Umbilical cord (tissue), 1 donor: ENCODE measurements at regions not wholly inside any gene's neighbourhood (a gene's known extent, or its start where the extent isn't known, plus 50 kb on each side); places are given as distances from the start of the nearest gene placed in this dataset.
"Not testable (repeated sequence)": the region's sequence is repeated elsewhere in the genome, so short reads cannot be mapped to it uniquely, and the experiment has no call there.

Source experiments
- DNase-seq: peaks from one replicate; pipeline ENCODE4 v3.0.0-alpha.2; 2015; ENCODE audit warnings: low spot score

DNA sequence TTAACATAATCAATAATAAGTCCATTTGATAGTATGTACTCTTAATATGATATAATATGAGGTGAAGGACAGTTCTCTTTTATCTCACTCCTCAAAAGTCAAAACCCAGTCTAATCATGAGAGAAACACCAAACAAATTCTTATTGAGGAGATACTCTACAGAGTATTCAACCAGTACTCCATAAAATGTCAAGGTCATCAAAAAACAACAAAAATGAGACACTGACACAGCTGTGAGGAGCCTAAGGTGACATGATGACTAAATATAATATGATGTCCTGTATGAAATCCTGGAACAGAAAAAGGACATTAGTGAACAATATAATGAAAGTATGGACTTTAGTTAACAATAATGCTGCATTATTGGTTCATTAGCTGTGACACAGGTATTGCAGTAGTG lies 675.1 kb downstream of the HTR1B start:
- no peak for DNase-seq

- DNase-seq = no peak
Measured at GRCh38 chr6:76779068-76779467, 684.2 kb downstream of the HTR1B start.

- DNase-seq = no peak
Measured at GRCh38 chr6:76776876-76777275, 686.4 kb downstream of the HTR1B start.

DNA sequence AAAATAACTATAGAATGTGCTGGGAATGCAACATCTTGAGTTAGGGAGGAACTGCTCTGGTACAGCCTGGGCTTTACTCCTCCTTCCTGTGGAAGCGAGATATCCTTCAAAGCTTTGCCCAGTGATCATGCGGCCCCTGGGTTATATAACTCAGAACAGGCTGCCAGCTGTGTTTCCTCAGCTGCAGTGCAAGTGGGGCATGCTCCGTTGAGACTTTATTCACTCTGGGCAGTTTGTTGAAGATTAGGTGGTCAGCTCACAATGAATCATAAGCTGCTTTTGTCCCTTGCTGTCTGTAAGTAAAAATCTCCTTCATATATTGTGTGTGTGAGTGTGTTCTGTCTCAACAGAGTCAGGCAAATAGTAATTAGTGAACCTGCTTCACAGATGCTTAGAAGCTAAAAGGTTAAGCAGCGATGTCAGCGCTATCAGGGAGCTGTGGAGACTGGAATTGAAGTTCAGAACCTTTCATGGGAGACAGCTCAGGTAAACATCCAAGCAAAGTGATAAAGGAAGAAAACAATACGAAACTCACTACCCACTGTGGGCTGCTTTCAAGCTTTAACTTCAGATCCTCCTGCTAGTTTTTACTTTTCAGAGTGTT lies 688.4 kb downstream of the HTR1B start:
- DNase-seq = peak; percentile 87

GRCh38 chr6:76772951-76773350 lies 690.3 kb downstream of the HTR1B start:
- no peak for DNase-seq

DNA sequence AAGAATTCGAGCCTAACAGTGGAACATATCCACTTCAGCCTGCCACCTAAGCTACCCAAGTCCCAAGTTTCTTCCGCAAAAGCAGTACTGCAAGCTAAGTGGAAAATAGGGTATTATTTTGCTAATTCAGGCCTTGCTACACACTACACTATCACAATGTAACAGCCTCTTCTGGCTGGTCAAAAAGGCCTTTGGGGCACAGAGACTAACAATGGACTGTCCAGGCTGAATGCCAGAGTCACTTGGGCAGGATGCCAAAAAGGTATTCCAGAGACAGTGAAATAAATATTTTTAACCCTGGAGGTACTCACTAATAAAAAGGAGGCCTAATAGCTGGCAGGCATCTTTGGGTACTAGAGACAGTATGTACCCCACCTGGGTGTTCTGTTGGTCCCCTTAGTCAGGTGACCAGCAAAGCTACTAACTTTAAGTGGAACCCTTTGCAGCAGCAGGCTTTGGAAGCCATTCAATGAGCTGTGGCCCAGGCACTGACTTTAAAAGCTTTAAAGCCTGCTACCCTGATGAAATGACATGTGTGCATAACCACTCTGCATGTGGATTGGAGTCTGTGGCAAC lies 692.1 kb downstream of the HTR1B start:
- DNase-seq = peak; percentile 18

DNA sequence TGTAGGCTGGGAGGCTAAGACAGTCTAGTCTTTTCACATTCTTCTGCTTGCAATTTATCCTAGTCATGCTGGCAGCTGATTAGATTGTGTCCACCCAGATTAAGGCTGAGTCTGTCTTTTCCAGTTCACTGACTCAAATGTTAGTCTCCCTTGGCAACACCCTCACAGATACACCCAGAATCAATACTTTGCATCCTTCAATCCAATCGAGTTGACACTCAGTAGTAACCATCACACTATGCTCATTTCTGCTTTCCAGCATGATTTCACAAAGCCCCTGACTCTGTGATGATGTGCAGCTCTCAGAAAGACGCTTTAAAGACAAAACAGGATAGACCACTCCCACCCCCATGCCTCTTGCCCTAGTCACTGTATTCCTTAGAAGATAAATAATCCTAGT lies 693.0 kb downstream of the HTR1B start:
- DNase-seq = peak; percentile 88

DNA sequence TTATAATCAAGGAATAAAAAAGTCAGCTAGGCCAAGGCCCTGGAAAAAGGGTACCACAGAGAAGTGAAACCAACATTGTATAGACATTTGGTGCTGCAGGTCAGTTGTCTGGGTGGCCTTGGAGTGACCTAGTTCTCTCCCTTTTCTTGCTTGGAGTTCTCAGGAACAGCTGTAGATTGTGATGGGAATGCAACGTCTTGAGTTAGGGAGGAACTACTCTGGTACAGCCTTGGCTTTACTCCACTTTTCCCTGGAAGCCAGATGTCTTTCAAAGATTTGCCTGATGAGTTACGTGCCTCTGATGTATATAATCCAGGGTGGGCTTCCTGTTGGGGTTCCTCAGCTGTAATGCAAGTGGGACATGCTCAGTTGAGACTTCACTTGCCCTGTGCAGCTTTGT lies 694.7 kb downstream of the HTR1B start:
- peak; percentile 17 for DNase-seq

DNA sequence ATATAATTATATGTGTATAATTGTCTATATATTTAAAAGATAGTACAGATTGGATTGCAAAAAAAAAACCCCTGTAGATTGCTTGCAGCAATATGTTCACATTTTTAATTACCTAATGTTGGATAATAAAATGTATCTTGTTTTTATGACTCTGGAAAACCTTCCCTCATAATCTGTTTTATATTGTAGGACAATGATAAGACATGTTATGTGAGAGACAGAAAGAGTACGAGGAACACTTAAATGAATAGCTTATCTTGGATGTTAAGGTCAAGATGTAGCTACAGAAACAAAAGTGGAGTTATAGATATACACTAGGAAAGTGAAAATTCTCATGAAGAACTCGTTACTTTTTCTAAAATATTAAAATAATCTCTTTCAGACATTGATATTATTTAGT lies 691.6 kb upstream of the IMPG1 start:
- no peak for DNase-seq

DNA sequence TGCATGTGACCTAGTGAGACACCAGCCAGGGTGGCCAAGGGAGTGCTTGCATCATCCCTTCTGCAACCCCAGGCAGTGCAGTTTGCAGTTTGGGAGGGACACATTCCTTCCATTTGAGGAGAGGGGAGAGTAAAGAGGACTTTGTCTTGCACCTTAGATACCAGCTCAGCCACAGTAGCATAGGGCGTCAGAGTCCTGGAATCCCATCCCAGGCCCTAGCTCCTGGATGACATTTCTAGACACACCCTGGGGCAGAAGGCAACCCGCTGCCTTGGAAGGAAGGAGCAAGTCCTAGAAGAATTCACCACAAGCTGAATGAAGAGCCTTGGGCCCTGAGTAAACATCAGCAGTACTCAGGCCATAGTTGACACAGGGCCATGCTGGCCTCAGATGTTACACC lies 680.4 kb upstream of the IMPG1 start:
- no peak for DNase-seq

DNA sequence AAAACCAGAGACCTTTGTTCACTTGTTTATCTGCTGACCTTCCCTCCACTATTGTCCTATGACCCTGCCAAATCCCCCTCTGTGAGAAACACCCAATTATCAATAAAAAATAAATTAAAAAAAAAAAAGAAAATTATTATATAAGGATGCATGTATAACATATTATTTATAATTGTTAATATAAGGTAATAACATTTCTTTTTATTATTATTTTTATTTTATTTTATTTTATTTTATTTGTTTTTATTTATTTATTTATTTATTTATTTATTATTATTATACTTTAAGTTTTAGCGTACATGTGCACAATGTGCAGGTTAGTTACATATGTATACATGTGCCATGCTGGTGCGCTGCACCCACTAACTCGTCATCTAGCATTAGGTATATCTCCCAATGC lies 672.9 kb upstream of the IMPG1 start:
- not testable (repeated sequence) for DNase-seq

DNA sequence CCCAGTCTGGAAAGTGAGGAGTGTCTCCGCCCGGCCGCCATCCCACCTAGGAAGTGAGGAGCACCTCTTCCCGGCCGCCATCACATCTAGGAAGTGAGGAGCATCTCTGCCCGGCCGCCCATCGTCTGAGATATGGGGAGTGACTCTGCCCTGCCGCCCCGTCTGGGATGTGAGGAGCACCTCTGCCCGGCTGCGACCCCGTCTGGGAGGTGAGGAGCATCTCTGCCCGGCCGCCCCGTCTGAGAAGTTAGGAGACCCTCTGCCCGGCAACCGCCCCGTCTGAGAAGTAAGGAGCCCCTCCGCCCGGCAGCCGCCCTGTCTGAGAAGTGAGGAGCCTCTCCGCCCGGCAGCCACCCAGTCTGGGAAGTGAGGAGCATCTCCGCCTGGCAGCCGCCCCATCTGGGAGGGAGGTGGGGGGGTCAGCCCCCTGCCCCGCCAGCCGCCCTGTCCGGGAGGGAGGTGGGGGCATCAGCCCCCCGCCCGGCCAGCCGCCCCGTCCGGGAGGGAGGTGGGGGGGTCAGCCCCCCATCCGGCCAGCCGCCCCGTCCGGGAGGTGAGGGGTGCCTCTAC lies 671.8 kb upstream of the IMPG1 start:
- not testable (repeated sequence) for DNase-seq

DNA sequence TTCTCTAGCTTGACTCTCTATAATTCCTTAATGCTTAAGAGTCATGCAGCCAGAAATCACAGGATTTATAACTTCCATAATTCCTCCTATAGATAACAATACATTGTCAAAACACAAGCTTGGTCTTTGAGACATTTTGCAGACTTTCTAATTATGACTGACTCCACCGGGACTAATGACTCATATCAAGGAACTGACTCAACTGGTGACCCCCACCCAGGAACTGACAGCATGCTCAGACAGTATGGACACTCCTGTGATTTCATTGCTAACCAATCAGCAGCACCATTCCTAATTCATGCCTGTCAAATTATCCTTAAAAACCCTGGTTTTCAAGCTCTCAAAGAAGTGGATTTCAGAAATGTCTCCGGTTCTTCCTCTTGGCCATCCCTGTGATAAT lies 670.5 kb upstream of the IMPG1 start:
- DNase-seq = no peak

- no peak for DNase-seq
Measured at GRCh38 chr6:76719449-76719848, 647.0 kb upstream of the IMPG1 start.

DNA sequence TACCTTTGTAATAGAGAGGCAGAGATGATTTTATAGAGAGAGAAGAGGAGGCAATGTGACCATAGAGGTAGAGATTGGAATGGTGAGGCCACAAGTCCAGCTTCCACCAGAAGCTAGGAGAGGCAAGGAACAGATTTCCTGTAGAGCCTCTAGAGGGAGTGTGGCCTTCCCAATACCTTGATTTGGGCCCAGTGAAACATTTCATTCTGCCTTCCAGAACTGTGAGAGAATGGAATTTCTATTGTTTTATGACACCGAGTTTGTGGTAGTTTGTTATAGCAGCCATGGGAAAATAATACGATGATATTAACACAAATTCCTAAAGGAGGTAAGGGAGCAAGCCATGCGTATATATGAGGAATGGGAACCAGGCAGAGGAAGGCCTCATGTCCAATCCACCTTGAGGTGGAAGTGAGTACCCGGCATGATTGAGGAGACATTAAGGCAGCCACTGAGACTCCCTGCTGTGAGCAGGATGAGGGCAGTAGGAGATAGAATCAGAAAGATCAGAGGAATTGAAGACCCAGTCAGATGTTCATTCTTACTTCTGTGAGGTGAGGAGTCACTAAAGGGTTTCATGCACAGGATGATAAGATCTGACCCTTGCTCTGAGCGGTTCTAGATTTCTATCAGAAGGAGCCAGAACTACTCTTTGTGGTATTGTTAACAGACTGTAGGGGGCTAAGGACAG lies 636.3 kb upstream of the IMPG1 start:
- no peak for DNase-seq

GRCh38 chr6:76707630-76708029 lies 635.2 kb upstream of the IMPG1 start:
- DNase-seq = no peak

DNA sequence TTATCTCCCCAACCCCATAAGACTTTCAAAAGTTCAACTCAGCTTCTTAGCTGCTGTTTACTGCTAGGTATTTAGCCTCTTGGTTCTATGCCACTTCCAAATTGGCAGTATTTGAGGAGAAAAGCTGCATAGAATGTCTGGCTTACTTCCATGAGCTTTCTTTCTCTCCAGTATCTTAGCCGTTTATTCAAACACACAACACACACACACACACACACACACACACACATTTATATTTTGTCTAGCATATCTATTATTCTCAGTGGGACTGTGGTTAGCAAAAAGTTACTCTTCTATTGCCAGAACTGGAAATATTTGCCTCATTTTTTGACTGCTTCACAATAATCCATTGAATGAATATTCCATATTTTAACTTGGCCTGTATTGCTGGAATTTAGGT lies 634.2 kb upstream of the IMPG1 start:
- DNase-seq = peak; percentile 66

- DNase-seq = no peak
Measured at GRCh38 chr6:76706086-76706485, 633.6 kb upstream of the IMPG1 start.

DNA sequence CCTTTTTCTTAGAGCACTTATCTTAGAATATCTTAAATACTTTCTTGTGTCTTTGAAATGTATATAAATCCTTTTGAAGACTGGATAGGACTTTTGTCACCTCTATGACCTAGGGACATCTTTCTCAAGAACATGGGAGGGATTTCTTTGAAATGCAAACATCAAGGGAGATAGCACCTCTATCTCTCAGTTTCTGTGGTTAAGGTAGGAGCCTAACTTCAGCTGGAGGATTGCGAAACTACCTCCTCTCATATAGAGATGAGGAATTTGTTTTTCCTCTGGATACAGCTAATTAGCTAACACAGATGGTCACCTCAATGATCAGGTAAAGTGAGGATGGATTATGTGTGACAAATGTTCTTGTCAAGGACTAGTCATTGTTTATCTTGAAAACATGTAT lies 631.3 kb upstream of the IMPG1 start:
- no peak for DNase-seq

DNA sequence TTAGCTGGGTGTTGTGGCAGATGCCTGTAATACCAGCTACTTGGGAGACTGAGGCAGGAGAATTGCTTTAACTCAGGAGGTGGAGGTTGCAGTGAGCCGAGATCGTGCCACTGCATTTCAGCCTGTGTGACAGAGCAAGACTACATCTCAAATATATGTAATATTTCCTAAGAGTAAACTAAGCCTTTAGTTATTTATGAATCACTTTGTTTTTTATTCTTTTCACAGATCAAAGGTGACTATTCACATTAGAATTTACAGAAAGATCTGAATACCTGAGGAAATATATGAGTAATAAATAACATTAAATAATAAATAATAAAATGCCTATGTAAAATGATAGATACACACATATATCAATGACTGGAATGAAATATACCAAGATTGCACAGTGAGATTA lies 630.8 kb upstream of the IMPG1 start:
- DNase-seq = no peak

- no peak for DNase-seq
Measured at GRCh38 chr6:76702187-76702586, 629.7 kb upstream of the IMPG1 start.

DNA sequence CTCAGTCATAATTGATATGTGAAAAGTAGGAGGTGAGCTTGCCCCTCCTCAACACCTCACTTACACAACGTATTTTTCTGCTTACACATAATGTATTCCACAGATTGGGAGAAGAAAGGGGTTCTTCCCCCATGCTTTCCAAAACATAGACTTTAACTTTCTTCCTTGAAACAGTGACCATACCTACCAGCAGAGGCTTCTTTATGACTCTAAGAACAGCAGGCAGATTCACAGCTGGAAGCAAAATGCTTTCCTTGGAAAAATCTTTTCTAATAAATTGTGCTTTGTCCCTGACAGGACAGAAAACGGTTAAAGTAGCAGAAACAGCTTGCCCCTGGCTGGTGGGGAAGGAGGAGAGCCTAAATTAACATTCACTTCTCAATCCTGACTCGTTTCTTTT lies 629.1 kb upstream of the IMPG1 start:
- DNase-seq = no peak

DNA sequence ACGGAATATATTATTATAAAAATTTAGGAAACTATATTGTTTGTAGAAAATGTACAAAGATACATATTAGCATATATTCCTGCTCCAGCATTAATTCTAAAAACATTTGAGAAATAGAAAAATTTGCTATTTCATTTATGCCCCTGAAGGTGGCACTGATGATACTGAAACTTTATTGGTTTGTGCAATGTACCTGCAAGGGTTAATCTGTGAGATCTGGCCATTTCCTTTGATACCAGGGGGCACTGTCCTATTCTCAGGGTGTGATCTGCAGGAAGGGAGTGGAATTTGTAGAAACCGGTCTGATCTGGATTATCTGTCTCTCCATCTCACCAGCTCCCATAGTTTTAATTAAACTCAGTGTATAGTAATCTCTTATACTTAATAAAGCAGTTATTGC lies 625.1 kb upstream of the IMPG1 start:
- peak; percentile 7 for DNase-seq
